ENCODE measurements at regions not wholly inside any gene's neighbourhood (a gene's known extent, or its start where the extent isn't known, plus 50 kb on each side); places are given as distances from the start of the nearest gene placed in this dataset.

DNA sequence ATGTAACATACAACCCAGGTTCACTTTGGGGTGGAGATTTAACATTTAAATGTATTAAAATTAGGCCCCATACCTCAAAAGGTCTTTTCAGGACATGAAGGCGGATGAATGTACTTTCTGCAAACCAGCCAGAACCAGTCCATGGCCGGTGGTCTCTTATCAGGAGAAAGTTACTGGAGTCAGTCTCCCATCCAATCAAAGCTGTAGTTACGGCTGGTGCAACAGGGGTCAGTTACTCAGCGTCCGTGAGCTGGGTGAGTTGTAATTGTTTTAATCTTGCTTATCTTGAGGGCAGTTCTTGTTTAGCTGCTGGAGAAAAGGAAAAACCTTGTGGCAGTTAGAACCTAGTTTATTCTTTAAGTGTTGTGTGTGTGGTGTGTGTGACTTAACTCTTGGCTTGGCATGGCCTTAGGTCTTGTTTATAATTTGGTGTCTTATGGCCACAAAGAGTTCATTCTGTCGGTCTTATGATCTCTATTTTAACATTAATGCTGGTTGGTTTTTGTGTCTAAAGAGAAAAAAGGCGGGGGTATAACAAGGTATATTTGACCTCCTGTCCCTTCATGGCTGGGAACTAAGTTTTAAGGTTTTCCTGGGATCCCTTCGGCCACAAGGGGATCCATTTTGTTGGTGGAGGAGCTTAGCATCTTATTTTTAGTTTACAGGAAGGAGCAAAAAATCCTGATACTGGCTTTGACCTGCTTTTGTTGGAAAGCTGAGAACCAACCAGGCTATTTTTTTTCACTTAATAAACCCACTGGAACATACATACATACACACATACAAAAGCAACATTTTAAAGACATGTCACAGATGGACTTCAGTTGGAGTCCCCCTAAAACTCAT lies 143.5 kb upstream of the NCK2 start:
- Mint-ChIP-seq H3K4me1 (peaks cover 2% of the 10 kb centered on the region), H3K4me3 (no peak overlapping the region), H3K27me3 (peaks cover 25% of the 10 kb centered on the region), H3K27ac (no peak overlapping the region), H3K9me3 (no peaks in the 10 kb centered on the region), H3K36me3 (ENCODE audit: low read depth) (no peaks in the 10 kb centered on the region)
- DNase-seq: no peak
- intact Hi-C loops (cut with micrococcal nuclease): no loop called here

DNA sequence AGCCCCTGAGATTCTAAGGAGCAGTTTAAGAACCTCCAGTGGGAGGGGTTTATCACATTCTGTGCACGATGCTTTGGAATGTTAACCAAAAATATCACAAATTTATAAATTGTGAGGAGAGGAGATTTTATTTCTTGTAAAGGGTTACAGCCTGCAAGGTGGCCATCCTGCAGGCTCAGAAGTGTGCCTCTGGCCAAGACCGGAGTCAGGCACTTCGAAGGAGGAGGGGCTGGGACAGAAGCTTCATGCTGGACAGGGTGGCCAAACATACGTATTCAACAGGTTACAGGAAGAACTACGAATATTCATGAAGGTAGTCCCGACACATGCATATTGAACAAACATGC lies 144.1 kb upstream of the NCK2 start:
- Mint-ChIP-seq H3K27me3 (peaks cover 25% of the 10 kb centered on the region), H3K4me3 (no peak overlapping the region), H3K9me3 (no peaks in the 10 kb centered on the region), H3K27ac (no peak overlapping the region), H3K36me3 (ENCODE audit: low read depth) (no peaks in the 10 kb centered on the region), H3K4me1 (peaks cover 2% of the 10 kb centered on the region)
- DNase-seq: no peak
- intact Hi-C loops (cut with micrococcal nuclease): no loop called here

DNA sequence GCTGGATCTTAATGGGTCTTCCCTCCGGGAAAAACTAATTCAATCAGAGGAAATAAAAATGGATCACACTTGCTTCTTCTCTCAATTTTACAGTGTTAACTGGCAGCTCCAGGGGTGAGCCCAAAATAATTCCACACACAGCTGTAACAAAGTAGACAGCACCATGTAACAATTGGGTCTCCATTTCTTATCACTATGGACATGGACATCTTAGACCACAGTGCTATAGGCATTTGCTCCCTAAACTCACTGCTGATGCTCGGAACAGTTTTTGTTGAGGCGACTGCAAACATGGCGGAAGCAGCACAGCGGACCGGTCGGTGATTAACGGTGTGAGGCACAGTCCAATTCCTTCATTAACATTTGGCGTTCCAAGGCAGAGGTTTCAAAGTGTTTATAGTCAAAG lies 144.7 kb upstream of the NCK2 start:
- no peak overlapping the region for H3K4me3 Mint-ChIP-seq
- no peak for DNase-seq
- H3K36me3 Mint-ChIP-seq (ENCODE audit: low read depth): no peaks in the 10 kb centered on the region
- no peak overlapping the region for H3K27ac Mint-ChIP-seq
- peaks cover 21% of the 10 kb centered on the region for H3K27me3 Mint-ChIP-seq
- intact Hi-C loops (cut with micrococcal nuclease): no loop called here
- H3K4me1 Mint-ChIP-seq: peaks cover 2% of the 10 kb centered on the region
- no peaks in the 10 kb centered on the region for H3K9me3 Mint-ChIP-seq

DNA sequence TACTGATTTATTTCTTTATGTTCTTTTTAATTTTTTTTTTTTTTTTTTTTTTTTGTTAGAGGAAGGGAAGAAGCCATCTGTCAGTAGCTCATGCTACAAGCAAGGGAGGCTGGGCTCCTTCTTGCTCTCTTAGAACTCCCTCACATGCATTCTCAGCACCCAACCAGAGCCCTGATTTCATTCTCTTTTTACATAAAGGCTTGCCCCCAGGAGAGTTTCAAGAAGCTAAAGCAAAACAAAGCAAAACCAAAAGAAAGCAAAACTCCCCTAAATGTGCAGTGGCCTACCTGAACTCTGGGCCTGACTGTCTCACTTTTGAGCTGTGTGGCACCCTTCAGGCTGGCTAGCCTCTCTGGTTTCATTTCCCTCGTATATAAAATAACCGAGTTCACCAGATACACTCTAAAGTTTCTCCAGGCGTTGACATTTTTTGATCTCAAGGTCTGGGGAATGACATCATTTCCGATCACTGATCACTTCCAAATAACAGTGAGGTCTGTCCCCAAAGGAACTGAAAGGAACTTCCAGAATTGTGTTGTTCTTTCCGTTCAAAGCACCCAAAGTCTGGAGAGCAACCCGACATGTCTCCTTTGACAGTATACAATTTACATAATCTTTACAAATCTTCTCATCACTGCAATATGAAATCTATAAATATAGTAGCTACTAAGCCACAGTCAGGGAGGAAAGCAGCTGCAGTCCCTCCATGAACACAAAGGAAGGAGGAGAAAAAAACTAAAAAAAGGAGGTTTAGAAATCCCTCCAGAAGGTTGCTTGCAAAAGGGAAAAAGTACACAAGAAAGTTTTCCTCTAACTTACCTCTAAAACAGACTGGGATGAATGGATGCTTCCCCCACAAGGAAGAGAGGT lies 145.6 kb upstream of the NCK2 start:
- Mint-ChIP-seq H3K36me3 (ENCODE audit: low read depth) (no peaks in the 10 kb centered on the region), H3K27me3 (peaks cover 14% of the 10 kb centered on the region), H3K4me3 (no peak overlapping the region), H3K4me1 (peaks cover 2% of the 10 kb centered on the region), H3K27ac (no peak overlapping the region), H3K9me3 (no peaks in the 10 kb centered on the region)
- DNase-seq: no peak
- intact Hi-C loops (cut with micrococcal nuclease): no loop called here

DNA sequence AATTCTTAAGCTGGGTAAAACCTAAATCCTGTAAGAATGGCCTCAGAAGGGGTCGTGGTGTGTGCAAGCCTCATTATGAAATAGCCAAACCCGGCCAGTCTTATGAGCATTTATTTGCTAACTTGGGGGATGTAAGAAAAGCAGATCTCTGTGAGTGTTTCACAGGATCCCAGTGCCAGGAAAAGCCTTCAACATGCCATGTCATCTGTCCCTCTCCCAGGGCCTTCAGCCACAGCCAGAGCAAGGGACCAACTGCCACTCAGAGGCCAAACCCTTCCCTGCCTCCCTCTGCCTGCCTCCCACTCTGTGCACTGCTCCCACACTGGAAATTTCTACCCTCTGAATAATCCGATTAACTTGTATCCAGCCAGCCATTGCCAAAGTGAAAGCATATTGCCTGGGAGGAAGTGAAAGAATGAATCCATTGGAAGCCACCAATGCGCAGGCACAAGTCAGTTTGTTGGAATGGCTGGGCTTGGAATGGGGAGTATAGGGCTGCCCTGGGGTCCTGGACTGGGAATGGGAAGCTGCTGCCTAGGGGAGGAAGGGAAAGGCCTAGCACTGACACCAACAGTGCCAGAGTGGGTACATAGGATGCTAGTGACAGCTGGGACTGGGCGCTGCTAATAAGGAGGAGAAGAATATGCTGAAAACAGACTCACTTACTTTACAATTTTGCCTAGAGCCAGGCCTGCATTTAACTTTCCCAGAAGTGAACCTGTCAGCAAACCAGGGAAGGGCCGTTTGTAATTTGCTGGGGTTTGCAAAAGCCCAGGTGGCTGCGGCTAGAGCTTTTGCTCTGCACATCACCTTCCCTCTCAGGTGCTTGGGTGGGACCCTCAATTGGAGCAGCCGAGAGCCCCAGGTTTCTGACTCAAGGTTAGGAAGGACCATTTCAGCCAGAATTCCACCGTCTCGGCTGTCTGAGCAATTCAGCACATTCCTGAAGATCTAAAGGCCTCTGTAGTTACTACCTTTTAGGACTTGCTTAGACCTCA lies 146.6 kb upstream of the NCK2 start:
- no peak overlapping the region for H3K27ac Mint-ChIP-seq
- no peaks in the 10 kb centered on the region for H3K9me3 Mint-ChIP-seq
- intact Hi-C loops (cut with micrococcal nuclease): no loop called here

DNA sequence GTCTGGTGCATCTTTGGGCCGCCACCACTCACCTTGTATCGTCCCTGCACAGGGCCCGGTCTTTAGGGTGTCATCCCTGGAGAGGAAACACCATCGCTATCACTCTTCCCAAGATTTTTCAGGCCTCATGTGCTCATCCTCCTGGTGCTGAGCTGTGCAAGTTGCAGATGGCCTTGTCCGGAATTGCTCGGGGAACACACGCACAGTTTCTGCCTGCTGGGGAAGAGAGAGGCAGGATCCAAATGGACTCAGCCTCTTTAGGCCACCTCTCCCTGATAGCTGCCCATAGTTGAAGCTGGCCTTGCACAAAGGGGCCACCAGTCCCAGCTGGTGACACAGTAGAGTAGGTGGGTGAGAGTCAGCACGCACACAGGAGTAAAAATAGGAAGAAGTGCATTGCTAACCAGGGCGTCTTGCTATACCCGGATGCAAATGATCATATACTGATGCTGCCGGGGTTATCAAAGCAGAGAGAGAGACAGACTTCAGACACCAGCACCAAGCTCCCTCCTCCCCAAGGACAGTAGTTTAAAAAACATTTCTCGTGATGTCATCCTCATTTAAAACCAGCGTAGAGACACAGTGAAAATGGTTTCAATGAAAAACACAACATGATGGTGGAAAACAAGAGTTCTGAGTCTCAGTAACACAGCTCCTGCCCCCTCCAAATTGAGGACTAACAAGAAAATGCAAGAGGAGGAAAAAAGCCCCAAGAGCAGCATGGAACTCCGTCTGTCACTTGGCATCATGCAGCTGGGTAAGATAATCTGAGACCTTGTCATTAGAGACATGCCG lies 147.5 kb upstream of the NCK2 start:
- peaks cover 2% of the 10 kb centered on the region for H3K4me1 Mint-ChIP-seq
- peaks cover 4% of the 10 kb centered on the region for H3K27me3 Mint-ChIP-seq
- H3K4me3 Mint-ChIP-seq: no peak overlapping the region
- no peak for DNase-seq
- no peak overlapping the region for H3K27ac Mint-ChIP-seq
- H3K9me3 Mint-ChIP-seq: no peaks in the 10 kb centered on the region
- intact Hi-C loops (cut with micrococcal nuclease): no loop called here
- no peaks in the 10 kb centered on the region for H3K36me3 Mint-ChIP-seq (ENCODE audit: low read depth)

More for the DNA sequence above, 146.6 kb upstream of the NCK2 start:
- Mint-ChIP-seq H3K27me3 (peaks cover 10% of the 10 kb centered on the region), H3K36me3 (ENCODE audit: low read depth) (no peaks in the 10 kb centered on the region), H3K4me3 (no peak overlapping the region), H3K4me1 (peaks cover 2% of the 10 kb centered on the region)
- DNase-seq: no peak

DNA sequence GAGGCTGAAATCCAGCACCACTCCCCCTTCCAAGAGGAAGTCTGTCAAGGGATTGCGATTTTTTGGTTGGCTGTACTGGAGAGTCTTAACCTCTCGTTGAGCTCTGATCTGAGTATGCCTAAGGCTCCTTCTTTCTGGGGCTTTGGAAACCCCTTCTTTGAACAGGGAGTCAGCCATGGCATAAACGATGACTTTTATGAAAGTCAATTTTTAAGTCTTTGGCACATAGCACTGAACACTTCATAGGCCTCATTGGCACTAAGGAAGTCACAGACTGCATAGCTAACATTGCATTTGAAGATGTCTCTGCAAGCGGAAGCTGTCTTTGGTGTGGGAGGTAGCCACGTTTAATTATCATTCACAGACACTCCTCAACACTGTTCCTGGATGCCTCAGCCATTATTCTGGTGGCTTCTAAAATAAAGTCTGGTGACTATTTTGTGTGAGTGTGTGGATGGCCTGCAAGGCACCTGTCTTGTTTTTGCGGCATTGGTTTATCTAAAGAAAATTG lies 148.2 kb upstream of the NCK2 start:
- intact Hi-C loops (cut with micrococcal nuclease): no loop called here
- no peak for DNase-seq
- Mint-ChIP-seq H3K36me3 (ENCODE audit: low read depth) (no peaks in the 10 kb centered on the region), H3K4me1 (peaks cover 2% of the 10 kb centered on the region), H3K4me3 (no peak overlapping the region), H3K27ac (no peak overlapping the region), H3K9me3 (no peaks in the 10 kb centered on the region), H3K27me3 (peaks cover 3% of the 10 kb centered on the region)

DNA sequence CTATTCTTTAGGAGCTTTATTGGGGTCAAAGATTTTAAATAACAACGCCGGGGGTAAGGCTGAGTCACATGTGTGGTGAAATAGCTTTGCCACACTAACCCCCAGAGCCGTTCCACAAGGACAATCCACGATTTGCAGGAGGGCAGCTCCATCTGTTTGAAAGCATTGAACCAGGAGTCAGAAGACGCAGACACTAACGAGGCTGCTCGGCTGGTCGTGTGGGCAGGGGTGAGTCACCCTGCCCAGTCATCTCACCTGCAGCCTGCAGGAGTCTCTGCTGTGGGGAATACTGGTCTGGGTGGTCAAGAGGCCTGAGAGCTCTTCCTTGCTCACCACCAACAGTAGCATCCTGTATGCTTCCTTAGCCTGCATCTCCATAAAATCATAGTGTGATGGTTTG lies 149.2 kb upstream of the NCK2 start:
- H3K36me3 Mint-ChIP-seq (ENCODE audit: low read depth): no peaks in the 10 kb centered on the region
- peaks cover 2% of the 10 kb centered on the region for H3K4me1 Mint-ChIP-seq
- H3K27ac Mint-ChIP-seq: no peak overlapping the region
- no peak for DNase-seq
- H3K4me3 Mint-ChIP-seq: no peak overlapping the region
- H3K9me3 Mint-ChIP-seq: no peaks in the 10 kb centered on the region
- intact Hi-C loops (cut with micrococcal nuclease): no loop called here
- H3K27me3 Mint-ChIP-seq: no peaks in the 10 kb centered on the region

DNA sequence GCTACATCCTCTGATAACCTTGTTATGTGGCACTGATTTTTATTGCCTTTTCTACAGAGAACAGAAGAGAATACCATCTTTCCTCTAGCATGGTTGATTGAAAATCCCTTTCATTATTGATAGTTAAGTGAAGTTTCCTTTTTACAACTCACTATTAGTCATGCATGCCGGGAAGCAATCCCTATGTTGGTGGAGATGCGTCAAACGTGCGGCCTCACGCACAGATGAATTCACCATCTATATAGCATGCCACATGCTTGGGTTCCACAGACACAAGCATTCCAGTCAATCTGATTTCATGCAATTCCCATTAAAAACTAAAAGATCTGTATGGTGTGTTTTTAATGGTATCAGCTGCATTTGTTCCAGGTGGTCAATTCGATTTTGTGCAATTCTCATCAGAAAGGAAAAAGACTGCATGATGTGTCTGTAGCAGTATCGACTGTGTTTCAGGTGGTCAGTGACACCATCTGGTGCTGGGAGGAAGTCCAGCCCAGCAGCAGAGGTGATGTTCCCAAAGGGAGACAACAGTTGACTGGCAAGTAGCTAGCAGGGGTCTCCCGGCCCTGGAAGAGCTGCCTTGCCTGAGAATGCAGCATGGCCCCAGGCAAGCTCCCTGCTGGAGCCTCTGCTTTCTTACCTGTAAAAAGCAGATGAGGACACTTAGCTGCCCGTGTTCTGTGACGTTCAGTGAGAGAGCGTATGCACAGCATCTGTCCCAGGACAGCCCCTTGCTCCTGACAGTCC lies 151.3 kb upstream of the NCK2 start:
- no peaks in the 10 kb centered on the region for H3K36me3 Mint-ChIP-seq (ENCODE audit: low read depth)
- intact Hi-C loops (cut with micrococcal nuclease): no loop called here
- no peaks in the 10 kb centered on the region for H3K27me3 Mint-ChIP-seq
- H3K4me3 Mint-ChIP-seq: no peak overlapping the region
- DNase-seq: no peak
- H3K9me3 Mint-ChIP-seq: peaks cover 3% of the 10 kb centered on the region
- H3K27ac Mint-ChIP-seq: no peak overlapping the region
- no peaks in the 10 kb centered on the region for H3K4me1 Mint-ChIP-seq

DNA sequence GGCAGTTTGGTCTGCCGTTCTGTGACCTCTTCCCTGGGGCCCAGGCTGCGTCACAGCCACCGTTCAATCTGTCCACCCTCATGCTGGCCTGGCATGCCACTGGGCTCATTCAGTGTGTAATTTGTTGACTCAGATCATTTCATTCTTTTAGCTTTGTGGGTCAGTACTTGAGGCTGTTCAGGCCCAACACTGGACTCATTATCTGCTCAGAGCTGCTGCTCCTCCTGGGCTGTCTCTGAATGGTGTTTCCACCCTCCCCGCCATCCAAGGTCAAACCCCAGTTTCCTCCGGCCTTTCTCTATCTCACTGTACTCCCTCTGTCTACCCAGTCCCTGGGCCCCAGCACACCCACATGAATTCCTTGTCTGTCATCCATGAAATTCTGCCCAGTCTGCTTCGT lies 152.4 kb upstream of the NCK2 start:
- Mint-ChIP-seq H3K27ac (peak overlapping the region; percentile 0), H3K4me3 (no peak overlapping the region), H3K9me3 (peaks cover 13% of the 10 kb centered on the region), H3K4me1 (no peaks in the 10 kb centered on the region), H3K36me3 (ENCODE audit: low read depth) (peaks cover 6% of the 10 kb centered on the region), H3K27me3 (no peaks in the 10 kb centered on the region)
- no peak for DNase-seq
- intact Hi-C loops (cut with micrococcal nuclease): no loop called here

DNA sequence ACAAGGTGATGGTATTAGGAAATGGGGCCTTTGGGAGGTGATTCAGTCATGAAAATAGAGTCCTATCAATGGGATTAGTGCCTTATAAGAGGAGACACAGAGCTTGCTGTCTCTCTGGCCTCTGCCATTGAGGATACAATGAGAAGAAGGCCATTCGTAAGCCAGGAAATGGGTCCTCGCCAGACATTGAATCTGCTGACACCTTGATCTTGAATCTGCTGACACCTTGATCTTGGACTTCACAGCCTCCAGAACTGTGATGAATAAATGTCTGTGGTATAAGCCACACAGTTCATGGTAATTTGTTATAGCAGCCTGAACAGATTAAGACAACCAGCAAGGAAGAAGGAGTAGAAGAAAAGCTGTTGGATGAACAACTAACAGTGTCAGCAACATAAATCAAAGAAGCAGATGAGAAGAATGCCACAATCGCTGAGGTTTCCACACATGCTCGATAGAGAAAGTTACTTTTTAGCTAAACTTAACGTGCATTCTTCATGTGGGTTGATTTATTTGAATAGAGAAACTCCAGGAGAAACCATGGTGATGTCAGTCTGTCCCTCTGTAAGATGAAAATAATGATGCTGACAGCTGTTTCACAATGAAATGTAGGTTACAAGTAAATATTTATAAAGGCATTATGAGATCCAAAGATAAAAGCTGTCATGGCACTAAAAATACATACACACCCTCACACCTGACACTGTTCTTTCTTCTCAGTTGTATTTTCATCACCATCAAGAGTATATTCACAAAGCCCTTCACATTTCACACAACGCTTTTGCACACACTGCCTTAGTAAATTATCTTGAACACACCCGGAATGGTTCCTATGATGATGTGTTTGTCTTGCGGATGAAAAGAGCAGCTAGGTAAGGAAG lies 153.7 kb upstream of the NCK2 start:
- Mint-ChIP-seq H3K27me3 (no peaks in the 10 kb centered on the region), H3K4me1 (no peaks in the 10 kb centered on the region), H3K36me3 (ENCODE audit: low read depth) (peaks cover 6% of the 10 kb centered on the region), H3K9me3 (peaks cover 15% of the 10 kb centered on the region), H3K27ac (no peak overlapping the region), H3K4me3 (no peak overlapping the region)
- intact Hi-C loops (cut with micrococcal nuclease): no loop called here
- no peak for DNase-seq

DNA sequence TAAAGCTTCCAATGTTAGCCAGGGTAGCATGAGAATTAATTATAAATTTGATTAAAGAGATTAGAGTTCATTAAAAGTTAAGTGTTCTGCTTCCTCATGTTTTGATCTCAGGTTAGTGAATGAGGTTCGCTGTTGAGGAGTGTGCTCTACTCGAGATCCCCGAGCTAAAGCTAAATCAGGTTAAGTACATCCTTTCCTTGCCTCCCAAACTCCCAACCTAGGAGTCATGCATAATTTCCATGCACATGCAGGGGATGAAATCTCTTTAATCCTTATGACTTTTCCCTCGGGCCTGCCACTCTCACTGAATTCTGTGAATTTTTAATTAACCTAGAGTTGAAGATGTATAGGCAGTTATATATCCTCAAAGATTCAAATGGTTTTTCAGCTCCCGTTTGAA lies 156.1 kb upstream of the NCK2 start:
- H3K27me3 Mint-ChIP-seq: no peaks in the 10 kb centered on the region
- peaks cover 11% of the 10 kb centered on the region for H3K4me1 Mint-ChIP-seq
- intact Hi-C loops (cut with micrococcal nuclease): no loop called here
- peaks cover 15% of the 10 kb centered on the region for H3K9me3 Mint-ChIP-seq
- H3K27ac Mint-ChIP-seq: no peak overlapping the region
- no peak for DNase-seq
- H3K4me3 Mint-ChIP-seq: no peak overlapping the region
- peaks cover 6% of the 10 kb centered on the region for H3K36me3 Mint-ChIP-seq (ENCODE audit: low read depth)
